Keratinocyte (primary cell): ENCODE measurements at regions not wholly inside any gene's neighbourhood (a gene's known extent, or its start where the extent isn't known, plus 50 kb on each side); places are given as distances from the start of the nearest gene placed in this dataset.

Experiments
- DNase-seq: peaks from one replicate; pipeline ENCODE4 v3.0.0-alpha.2; 2011; ENCODE audit warnings: low read depth, missing footprints, low spot score
- FAIRE-seq: peaks from 2 replicates; lab custom pipeline; 2011; peaks lifted over from hg19 to GRCh38; lab: Jason Lieb, UNC
- H2AFZ ChIP-seq: 2 replicates; pipeline ENCODE4 v1.6.0; 2012; ENCODE audit warnings: low read length, control low read depth, inconsistent platforms; ENCODE audit not compliant: control insufficient read depth
- H3K27ac ChIP-seq: 2 replicates; pipeline ENCODE4 v1.5.1; 2011; ENCODE audit warnings: low read length; ENCODE audit not compliant: control insufficient read depth, insufficient read depth
- H3K27me3 ChIP-seq: 3 replicates; pipeline ENCODE4 v1.6.0; 2011; ENCODE audit warnings: low read length; ENCODE audit not compliant: control insufficient read depth, insufficient read depth; ENCODE audit errors: extremely low read depth
- H3K36me3 ChIP-seq, 2 experiments: 2 replicates in 1 of 2; 3 replicates in 1 of 2; pipeline ENCODE4 v1.5.1; 2011; ENCODE audit warnings: low read length in 2 of 2, mild to moderate bottlenecking in 1 of 2; ENCODE audit not compliant: control insufficient read depth in 2 of 2, insufficient read depth in 2 of 2; ENCODE audit errors: extremely low read depth in 1 of 2
- H3K4me1 ChIP-seq: 3 replicates; pipeline ENCODE4 v1.5.1; 2011; ENCODE audit warnings: low read length; ENCODE audit not compliant: control insufficient read depth, insufficient read depth; ENCODE audit errors: extremely low read depth
- H3K4me2 ChIP-seq: 3 replicates; pipeline ENCODE4 v1.6.0; 2011; ENCODE audit warnings: low read depth, low read length; ENCODE audit not compliant: control insufficient read depth, insufficient read depth; ENCODE audit errors: extremely low read depth
- H3K4me3 ChIP-seq, 3 experiments: fragments of 200-600 bp in 1 of 3; sonication (generic) in 1 of 3; 2 replicates in 2 of 3; 3 replicates in 1 of 3; pipeline ENCODE4 v1.5.1; 2011 to 2016; ENCODE audit warnings: low read length in 3 of 3, mild to moderate bottlenecking in 3 of 3, control low read depth in 2 of 3, inconsistent platforms in 1 of 3, low read depth in 1 of 3, mixed read lengths in 1 of 3, mixed run types in 1 of 3, moderate library complexity in 1 of 3; ENCODE audit not compliant: control insufficient read depth in 2 of 3, insufficient read depth in 2 of 3; ENCODE audit errors: extremely low read depth in 1 of 3
- H3K79me2 ChIP-seq: 2 replicates; pipeline ENCODE4 v1.6.0; 2012; ENCODE audit warnings: low read length; ENCODE audit not compliant: control insufficient read depth, insufficient read depth
- H3K9ac ChIP-seq: 3 replicates; pipeline ENCODE4 v1.6.0; 2011; ENCODE audit warnings: low read length; ENCODE audit not compliant: control insufficient read depth, insufficient read depth; ENCODE audit errors: extremely low read depth
- H3K9me1 ChIP-seq: 3 replicates; pipeline ENCODE4 v1.6.0; 2011; ENCODE audit warnings: low read length; ENCODE audit not compliant: control insufficient read depth, insufficient read depth; ENCODE audit errors: extremely low read depth
- H3K9me3 ChIP-seq: 2 replicates; pipeline ENCODE4 v1.5.1; 2012; ENCODE audit warnings: low read depth, low read length; ENCODE audit not compliant: control insufficient read depth
- H4K20me1 ChIP-seq: 3 replicates; pipeline ENCODE4 v1.6.0; 2011; ENCODE audit warnings: low read length; ENCODE audit not compliant: control insufficient read depth, insufficient read depth; ENCODE audit errors: extremely low read depth
- EZH2 ChIP-seq: IDR thresholded peaks from one replicate; pipeline ENCODE4 v1.6.1; 2012; ENCODE audit warnings: inconsistent platforms, mild to moderate bottlenecking, low read length, moderate library complexity
- dilution Hi-C: fragments of 300-500 bp; cut with MboI; formaldehyde crosslinking; loops from one replicate; pipeline ENCODE4 v1.7.0; 2020; ENCODE audit warnings: low sequenced_read_pairs; ENCODE audit not compliant: extremely low pct_ligation_motif_present
- TF ChIP-seq, protein P1 (sequence below), 3 experiments: IDR thresholded peaks in 1 of 3; conservative IDR thresholded peaks in 1 of 3; optimal IDR thresholded peaks in 1 of 3; 2 replicates in 2 of 3; 3 replicates in 1 of 3; pipeline versions ENCODE3 to v1.5.1; 2011; ENCODE audit warnings: low read length in 3 of 3, mild to moderate bottlenecking in 3 of 3, moderate library complexity in 2 of 3, control low read depth in 1 of 3, inconsistent platforms in 1 of 3; ENCODE audit not compliant: insufficient read depth in 2 of 3; ENCODE audit errors: extremely low read depth in 1 of 3

DNA sequence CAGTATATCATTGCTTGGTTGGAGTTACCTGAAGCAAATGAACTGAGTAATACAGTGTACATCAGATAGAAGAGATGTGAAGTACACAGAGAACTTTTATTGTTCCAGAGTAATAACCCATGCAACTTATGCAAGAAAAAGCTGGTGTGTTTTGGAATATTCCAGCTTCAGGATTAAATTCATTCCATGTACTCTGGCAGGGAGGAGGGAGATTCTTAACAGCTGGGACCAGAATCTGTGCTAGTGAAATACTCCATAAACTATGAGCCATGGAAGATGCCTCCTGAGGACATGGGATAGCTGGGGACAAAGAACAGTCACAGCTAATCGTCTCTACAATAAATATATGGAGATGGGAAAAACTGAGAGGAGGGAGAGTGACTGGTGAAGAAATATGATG is 101.6 kb upstream of the OTUD4 start:
- peaks cover 20% of the 10 kb centered on the region for H3K4me1 ChIP-seq
- no peak overlapping the region for H2AFZ ChIP-seq
- H4K20me1 ChIP-seq = no peaks in the 10 kb centered on the region
- TF ChIP-seq EZH2 = no peak
- TF ChIP-seq, protein P1, sequence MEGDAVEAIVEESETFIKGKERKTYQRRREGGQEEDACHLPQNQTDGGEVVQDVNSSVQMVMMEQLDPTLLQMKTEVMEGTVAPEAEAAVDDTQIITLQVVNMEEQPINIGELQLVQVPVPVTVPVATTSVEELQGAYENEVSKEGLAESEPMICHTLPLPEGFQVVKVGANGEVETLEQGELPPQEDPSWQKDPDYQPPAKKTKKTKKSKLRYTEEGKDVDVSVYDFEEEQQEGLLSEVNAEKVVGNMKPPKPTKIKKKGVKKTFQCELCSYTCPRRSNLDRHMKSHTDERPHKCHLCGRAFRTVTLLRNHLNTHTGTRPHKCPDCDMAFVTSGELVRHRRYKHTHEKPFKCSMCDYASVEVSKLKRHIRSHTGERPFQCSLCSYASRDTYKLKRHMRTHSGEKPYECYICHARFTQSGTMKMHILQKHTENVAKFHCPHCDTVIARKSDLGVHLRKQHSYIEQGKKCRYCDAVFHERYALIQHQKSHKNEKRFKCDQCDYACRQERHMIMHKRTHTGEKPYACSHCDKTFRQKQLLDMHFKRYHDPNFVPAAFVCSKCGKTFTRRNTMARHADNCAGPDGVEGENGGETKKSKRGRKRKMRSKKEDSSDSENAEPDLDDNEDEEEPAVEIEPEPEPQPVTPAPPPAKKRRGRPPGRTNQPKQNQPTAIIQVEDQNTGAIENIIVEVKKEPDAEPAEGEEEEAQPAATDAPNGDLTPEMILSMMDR (optimal IDR thresholded peaks at IDR 0.05 in 1 of 3, IDR thresholded peaks at IDR 0.05 in 1 of 3, conservative IDR thresholded peaks at IDR 0.05 in 1 of 3; ENCODE audit: extremely low read depth in 1 of 3, insufficient read depth in 2 of 3, low read length in 3 of 3) = no peak
- H3K4me2 ChIP-seq = no peak overlapping the region
- H3K9me1 ChIP-seq = no peaks in the 10 kb centered on the region
- H3K79me2 ChIP-seq = no peaks in the 10 kb centered on the region
- FAIRE-seq = no peak
- no peak overlapping the region for H3K27ac ChIP-seq
- dilution Hi-C loops = no loop called here
- no peak overlapping the region for H3K4me3 ChIP-seq
- no peak for DNase-seq
- no peaks in the 10 kb centered on the region for H3K27me3 ChIP-seq
- no peaks in the 10 kb centered on the region for H3K36me3 ChIP-seq
- no peak overlapping the region for H3K9ac ChIP-seq
- H3K9me3 ChIP-seq = no peaks in the 10 kb centered on the region

DNA sequence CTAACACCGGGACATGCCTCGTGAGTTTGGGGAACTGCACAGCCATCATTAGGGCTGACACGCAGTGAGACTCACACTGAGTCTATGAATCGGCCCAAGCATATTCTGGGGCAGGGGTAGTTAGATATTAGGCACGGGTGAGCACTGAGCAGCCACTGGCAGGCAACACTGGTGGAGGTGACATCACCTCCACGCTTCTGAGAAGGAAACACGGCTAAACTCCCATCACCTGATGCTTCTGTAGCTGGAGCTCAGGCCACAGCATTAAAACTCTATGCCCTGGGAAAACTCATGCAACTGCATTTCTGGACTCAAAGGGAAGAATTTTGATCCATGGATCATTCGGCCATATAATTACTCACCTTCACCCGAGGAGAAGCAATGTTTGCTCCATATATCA is 100.8 kb upstream of the OTUD4 start:
- TF ChIP-seq, protein P1 (optimal IDR thresholded peaks at IDR 0.05 in 1 of 3, IDR thresholded peaks at IDR 0.05 in 1 of 3, conservative IDR thresholded peaks at IDR 0.05 in 1 of 3; ENCODE audit: extremely low read depth in 1 of 3, insufficient read depth in 2 of 3, low read length in 3 of 3) = no peak
- TF ChIP-seq EZH2 = no peak
- no peaks in the 10 kb centered on the region for H4K20me1 ChIP-seq
- H3K79me2 ChIP-seq = no peaks in the 10 kb centered on the region
- H3K9me1 ChIP-seq = no peaks in the 10 kb centered on the region
- dilution Hi-C loops = no loop called here
- H3K36me3 ChIP-seq = no peaks in the 10 kb centered on the region
- H3K4me1 ChIP-seq = peaks cover 20% of the 10 kb centered on the region
- H2AFZ ChIP-seq = no peak overlapping the region
- H3K9me3 ChIP-seq = no peaks in the 10 kb centered on the region
- FAIRE-seq (no peak), DNase-seq (no peak)
- no peak overlapping the region for H3K9ac ChIP-seq
- no peaks in the 10 kb centered on the region for H3K27me3 ChIP-seq
- no peak overlapping the region for H3K4me2 ChIP-seq
- no peak overlapping the region for H3K4me3 ChIP-seq
- H3K27ac ChIP-seq = no peak overlapping the region
